ENCODE measurements at regions not wholly inside any gene's neighbourhood (a gene's known extent, or its start where the extent isn't known, plus 50 kb on each side); places are given as distances from the start of the nearest gene placed in this dataset.

DNA sequence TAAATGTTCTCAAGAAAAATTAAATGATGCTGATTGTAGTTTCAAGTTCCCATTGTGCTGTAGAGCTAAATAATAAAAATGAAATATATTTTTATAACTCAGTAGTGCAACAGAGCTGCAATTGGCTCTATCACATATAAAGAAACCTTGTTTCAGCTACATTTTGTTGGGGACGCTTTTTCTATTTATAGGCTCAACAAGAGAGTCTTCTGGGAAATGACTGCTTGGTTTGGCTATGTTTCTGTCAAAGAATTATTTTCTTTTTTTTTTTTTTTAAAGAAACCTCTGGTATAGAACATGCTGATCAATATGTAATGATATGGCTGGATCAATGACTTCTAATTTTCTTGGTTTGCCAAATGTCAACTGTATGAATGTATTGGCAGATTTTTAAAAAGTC lies 76.5 kb downstream of the OTOL1 start:
- Mint-ChIP-seq H3K27ac (no peak overlapping the region), H3K27me3 (peaks cover 7% of the 10 kb centered on the region), H3K36me3 (no peaks in the 10 kb centered on the region), H3K4me3 (no peak overlapping the region), H3K4me1 (ENCODE audit: unreplicated experiment) (peaks cover 4% of the 10 kb centered on the region), H3K9me3 (no peaks in the 10 kb centered on the region)
- DNase-seq (ENCODE audit: extremely low spot score, unreplicated experiment), result no peak
- TF ChIP-seq CTCF (conservative IDR thresholded peaks at IDR 0.05), result no peak

GRCh38 chr3:161575901-161576300 lies 79.3 kb downstream of the OTOL1 start:
- no peak for TF ChIP-seq CTCF (conservative IDR thresholded peaks at IDR 0.05)
- Mint-ChIP-seq H3K36me3 (no peaks in the 10 kb centered on the region), H3K4me3 (no peak overlapping the region), H3K27ac (no peak overlapping the region), H3K4me1 (ENCODE audit: unreplicated experiment) (peaks cover 7% of the 10 kb centered on the region), H3K9me3 (no peaks in the 10 kb centered on the region), H3K27me3 (peaks cover 7% of the 10 kb centered on the region)
- no peak for DNase-seq (ENCODE audit: extremely low spot score, unreplicated experiment)

- DNase-seq (ENCODE audit: extremely low spot score, unreplicated experiment), result no peak
- no peak for TF ChIP-seq CTCF (conservative IDR thresholded peaks at IDR 0.05)
- H3K9me3 Mint-ChIP-seq, result no peaks in the 10 kb centered on the region
- no peak overlapping the region for H3K27ac Mint-ChIP-seq
- no peak overlapping the region for H3K4me3 Mint-ChIP-seq
- no peaks in the 10 kb centered on the region for H3K36me3 Mint-ChIP-seq
- H3K4me1 Mint-ChIP-seq (ENCODE audit: unreplicated experiment), result peaks cover 7% of the 10 kb centered on the region
- peaks cover 7% of the 10 kb centered on the region for H3K27me3 Mint-ChIP-seq
Measured at GRCh38 chr3:161576311-161576710, 79.7 kb downstream of the OTOL1 start.

- no peak for DNase-seq (ENCODE audit: extremely low spot score, unreplicated experiment)
- Mint-ChIP-seq H3K4me1 (ENCODE audit: unreplicated experiment) (peaks cover 7% of the 10 kb centered on the region), H3K36me3 (no peaks in the 10 kb centered on the region), H3K27ac (no peak overlapping the region), H3K4me3 (no peak overlapping the region), H3K9me3 (no peaks in the 10 kb centered on the region), H3K27me3 (peaks cover 7% of the 10 kb centered on the region)
- TF ChIP-seq CTCF (conservative IDR thresholded peaks at IDR 0.05), result no peak
Measured at GRCh38 chr3:161576714-161577510, 80.3 kb downstream of the OTOL1 start.

- DNase-seq (ENCODE audit: extremely low spot score, unreplicated experiment), result no peak
- TF ChIP-seq CTCF (conservative IDR thresholded peaks at IDR 0.05), result no peak
- Mint-ChIP-seq H3K36me3 (no peaks in the 10 kb centered on the region), H3K27me3 (peaks cover 7% of the 10 kb centered on the region), H3K9me3 (no peaks in the 10 kb centered on the region), H3K27ac (no peak overlapping the region), H3K4me1 (ENCODE audit: unreplicated experiment) (peaks cover 7% of the 10 kb centered on the region), H3K4me3 (no peak overlapping the region)
Measured at GRCh38 chr3:161577662-161578061, 81.1 kb downstream of the OTOL1 start.

Data from type B pancreatic cell (in vitro differentiated cells).